GM12892 (cell line): ENCODE measurements at regions not wholly inside any gene's neighbourhood (a gene's known extent, or its start where the extent isn't known, plus 50 kb on each side); places are given as distances from the start of the nearest gene placed in this dataset.

Experiments used
- POLR2A ChIP-seq: IDR thresholded peaks from 2 replicates; pipeline ENCODE4 v1.6.1; 2011; ENCODE audit warnings: low read depth, low read length, control low read depth
- POLR2AphosphoS5 ChIP-seq: IDR thresholded peaks from 2 replicates; pipeline ENCODE4 v1.6.1; 2011; ENCODE audit warnings: low read depth, low read length, control low read depth
- TAF1 ChIP-seq: IDR thresholded peaks from 2 replicates; pipeline ENCODE4 v1.6.1; 2011; ENCODE audit warnings: low read depth, mild to moderate bottlenecking, control low read depth, low read length, borderline replicate concordance

DNA sequence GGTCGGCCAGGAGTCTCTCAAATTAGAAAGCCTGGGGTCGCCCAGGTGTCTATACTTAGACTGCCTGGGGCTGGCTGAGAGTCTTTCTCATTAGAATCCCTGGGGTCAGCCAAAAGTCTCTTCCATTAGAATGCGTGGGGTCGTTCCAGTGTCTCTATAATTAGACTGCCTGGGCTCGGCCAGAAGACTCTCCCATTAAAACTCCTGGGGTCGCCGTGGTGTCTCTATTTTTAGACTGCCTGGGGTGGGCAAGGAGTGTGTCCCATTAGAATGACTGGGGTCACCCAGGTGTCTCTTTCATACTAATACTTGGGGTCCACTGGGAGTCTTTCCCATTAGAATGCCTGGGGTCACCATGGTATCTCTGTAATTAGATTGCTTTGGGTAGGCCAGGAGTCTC lies 2227.7 kb downstream of the TP53TG3F start:
- TF ChIP-seq POLR2A (no peak), POLR2AphosphoS5 (no peak), TAF1 (no peak)
